CD14-positive monocyte (primary cell): ENCODE measurements at regions not wholly inside any gene's neighbourhood (a gene's known extent, or its start where the extent isn't known, plus 50 kb on each side); places are given as distances from the start of the nearest gene placed in this dataset.

ENCODE experiments used
- DNase-seq, 3 donors: peaks; one replicate each; pipeline ENCODE4 v3.0.0-alpha.2; 2011 to 2022
- H2AFZ ChIP-seq: 2 replicates; pipeline ENCODE4 v1.6.0; 2012; ENCODE audit warnings: mild to moderate bottlenecking, low read depth, low read length, inconsistent platforms; ENCODE audit not compliant: insufficient read depth, poor library complexity, severe bottlenecking
- H3K27ac ChIP-seq, 2 donors: 1 replicate in 1 of 2; 2 replicates in 1 of 2; pipeline ENCODE4 v1.5.1; 2012 to 2013; ENCODE audit warnings: low read length in 2 of 2, control low read depth in 1 of 2, inconsistent platforms in 1 of 2, low read depth in 1 of 2, mild to moderate bottlenecking in 1 of 2
- H3K27me3 ChIP-seq, 2 donors: one replicate each; pipeline versions ENCODE4 v1.6.0 to v1.6.1; 2011 to 2013; ENCODE audit warnings: low read length in 2 of 2; ENCODE audit not compliant: control insufficient read depth in 2 of 2, insufficient read depth in 2 of 2
- H3K36me3 ChIP-seq, 2 donors: replicated peaks in 1 of 2; 1 replicate in 1 of 2; 2 replicates in 1 of 2; pipeline versions ENCODE4 v1.5.1 to v1.6.1; 2012 to 2013; ENCODE audit warnings: low read length in 2 of 2, control low read depth in 1 of 2, inconsistent platforms in 1 of 2, mild to moderate bottlenecking in 1 of 2; ENCODE audit not compliant: insufficient read depth in 2 of 2, control insufficient read depth in 1 of 2
- H3K4me1 ChIP-seq, 2 donors: 1 replicate in 1 of 2; 2 replicates in 1 of 2; pipeline versions ENCODE4 v1.5.1 to v1.6.1; 2012 to 2013; ENCODE audit warnings: low read length in 2 of 2, control low read depth in 1 of 2, inconsistent platforms in 1 of 2, mild to moderate bottlenecking in 1 of 2, moderate library complexity in 1 of 2; ENCODE audit not compliant: insufficient read depth in 2 of 2, control insufficient read depth in 1 of 2
- H3K4me2 ChIP-seq: replicated peaks from 2 replicates; pipeline ENCODE3; 2012; ENCODE audit warnings: low read length, moderate library complexity, mild to moderate bottlenecking; ENCODE audit not compliant: poor library complexity, severe bottlenecking; ENCODE audit errors: extremely low read depth
- H3K4me3 ChIP-seq, 3 experiments: fragments of 200-600 bp in 1 of 3; sonication (generic) in 1 of 3; replicated peaks in 1 of 3; 1 replicate in 2 of 3; 2 replicates in 1 of 3; pipeline ENCODE4 v1.5.1; 2011 to 2013; ENCODE audit warnings: low read length in 3 of 3, mild to moderate bottlenecking in 3 of 3, control low read depth in 2 of 3, low read depth in 2 of 3, inconsistent platforms in 1 of 3, moderate library complexity in 1 of 3
- H3K79me2 ChIP-seq: 2 replicates; pipeline ENCODE4 v1.6.0; 2012; ENCODE audit warnings: mild to moderate bottlenecking, control low read depth, inconsistent platforms, low read length, moderate library complexity; ENCODE audit not compliant: insufficient read depth
- H3K9ac ChIP-seq: 2 replicates; pipeline ENCODE4 v1.6.0; 2017; ENCODE audit warnings: low read length, mild to moderate bottlenecking; ENCODE audit not compliant: insufficient read depth, poor library complexity, severe bottlenecking
- H3K9me3 ChIP-seq, 2 donors: replicated peaks in 1 of 2; 1 replicate in 1 of 2; 2 replicates in 1 of 2; pipeline versions ENCODE4 v1.5.1 to v1.6.1; 2012 to 2013; ENCODE audit warnings: low read length in 2 of 2, control low read depth in 1 of 2; ENCODE audit not compliant: control insufficient read depth in 1 of 2, insufficient read depth in 1 of 2
- H4K20me1 ChIP-seq: 2 replicates; pipeline ENCODE4 v1.6.0; 2012; ENCODE audit warnings: mild to moderate bottlenecking, low read length, control low read depth, moderate library complexity; ENCODE audit not compliant: insufficient read depth
- H3K27ac Mint-ChIP-seq, 7 donors: one replicate each; pipeline ENCODE4 v1.8.0; 2020; ENCODE audit warnings: mild to moderate bottlenecking in 7 of 7, mixed read lengths in 7 of 7, moderate library complexity in 6 of 7, inconsistent platforms in 2 of 7
- H3K27me3 Mint-ChIP-seq, 3 donors: one replicate each; pipeline ENCODE4 v1.8.0; 2021 to 2022; ENCODE audit warnings: low read depth in 3 of 3, mild to moderate bottlenecking in 3 of 3, mixed read lengths in 3 of 3, moderate library complexity in 3 of 3, inconsistent platforms in 1 of 3
- H3K36me3 Mint-ChIP-seq, 2 donors: one replicate each; pipeline ENCODE4 v1.8.0; 2020; ENCODE audit warnings: mixed read lengths in 2 of 2, inconsistent platforms in 1 of 2, mild to moderate bottlenecking in 1 of 2
- H3K4me1 Mint-ChIP-seq: one replicate; pipeline ENCODE4 v1.8.0; 2020; ENCODE audit warnings: mild to moderate bottlenecking, mixed read lengths
- H3K4me3 Mint-ChIP-seq, 2 donors: one replicate each; pipeline ENCODE4 v1.8.0; 2020; ENCODE audit warnings: mild to moderate bottlenecking in 2 of 2, mixed read lengths in 2 of 2, moderate library complexity in 1 of 2
- H3K9me3 Mint-ChIP-seq, 7 donors: one replicate each; pipeline ENCODE4 v1.8.0; 2020 to 2022; ENCODE audit warnings: mixed read lengths in 7 of 7, mild to moderate bottlenecking in 6 of 7, moderate library complexity in 6 of 7, inconsistent platforms in 2 of 7
- WGBS: methylation state at CpG from one replicate; pipeline ENCODE4 v1.1.5; 2013; ENCODE audit warnings: missing lambda C conversion rate; ENCODE audit not compliant: insufficient coverage; 5-methylcytosine and 5-hydroxymethylcytosine counted together
- intact Hi-C, 2 donors: fragments of 100-400 bp; cut with micrococcal nuclease; formaldehyde crosslinking; loops; one replicate each; pipeline versions ENCODE4 v1.15.0 to v1.15.1; 2023
- TF ChIP-seq, protein P1 (sequence below): fragments of 200-600 bp; IDR thresholded peaks from one replicate; pipeline ENCODE4 v1.8.0; 2022; ENCODE audit warnings: antibody characterized with exemption, mild to moderate bottlenecking

DNA sequence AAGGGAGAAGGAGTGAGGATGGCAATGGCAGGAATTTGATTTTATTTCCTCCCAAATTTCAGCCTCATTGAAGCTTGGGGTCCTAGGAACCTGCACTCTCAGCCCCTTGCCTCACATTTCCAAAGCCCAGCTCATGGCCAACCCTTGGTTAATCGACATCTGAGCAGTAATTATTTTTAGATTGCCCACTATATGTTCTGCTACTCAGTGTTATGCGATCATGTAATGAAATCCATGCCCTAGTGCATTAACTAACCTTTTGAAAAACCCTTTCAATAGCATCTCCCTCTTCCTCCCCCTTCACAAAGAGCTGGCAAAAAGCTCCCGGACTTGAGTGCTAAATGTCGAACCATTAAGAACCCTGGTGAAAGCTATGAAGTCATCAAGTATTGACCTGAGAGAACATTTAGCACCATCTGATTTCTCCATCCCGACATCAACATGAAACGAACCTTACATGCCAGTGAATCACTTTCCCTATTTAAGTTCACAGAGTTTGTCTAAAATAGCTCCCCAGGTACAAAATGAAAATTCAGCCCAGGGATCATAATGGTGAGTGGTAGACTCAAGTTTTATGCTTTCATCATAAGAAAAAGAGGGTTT is 59.2 kb upstream of the RPS6KA3 start:
- intact Hi-C loops, result no loop called here
- no peak overlapping the region for H3K27ac ChIP-seq
- H3K4me2 ChIP-seq, result no peak overlapping the region
- peaks cover 19% of the 10 kb centered on the region in 2 donors for H3K4me1 ChIP-seq
- Mint-ChIP-seq H3K27ac (no peak overlapping the region), H3K4me1 (peaks cover 21% of the 10 kb centered on the region), H3K9me3 (peaks cover 0 to 1% (median 0%) of the 10 kb centered on the region in 7 donors), H3K4me3 (no peak overlapping the region), H3K27me3 (peaks cover 0 to 5% (median 1%) of the 10 kb centered on the region in 3 donors), H3K36me3 (no peaks in the 10 kb centered on the region)
- DNase-seq, result no peak
- H3K9ac ChIP-seq, result no peak overlapping the region
- H3K79me2 ChIP-seq, result no peaks in the 10 kb centered on the region
- H3K36me3 ChIP-seq, result no peaks in the 10 kb centered on the region
- H3K9me3 ChIP-seq, result no peaks in the 10 kb centered on the region
- H3K4me3 ChIP-seq, result no peak overlapping the region
- peaks cover 0 to 2% of the 10 kb centered on the region in 2 donors for H3K27me3 ChIP-seq
- no peak overlapping the region for H2AFZ ChIP-seq
- TF ChIP-seq, protein P1, sequence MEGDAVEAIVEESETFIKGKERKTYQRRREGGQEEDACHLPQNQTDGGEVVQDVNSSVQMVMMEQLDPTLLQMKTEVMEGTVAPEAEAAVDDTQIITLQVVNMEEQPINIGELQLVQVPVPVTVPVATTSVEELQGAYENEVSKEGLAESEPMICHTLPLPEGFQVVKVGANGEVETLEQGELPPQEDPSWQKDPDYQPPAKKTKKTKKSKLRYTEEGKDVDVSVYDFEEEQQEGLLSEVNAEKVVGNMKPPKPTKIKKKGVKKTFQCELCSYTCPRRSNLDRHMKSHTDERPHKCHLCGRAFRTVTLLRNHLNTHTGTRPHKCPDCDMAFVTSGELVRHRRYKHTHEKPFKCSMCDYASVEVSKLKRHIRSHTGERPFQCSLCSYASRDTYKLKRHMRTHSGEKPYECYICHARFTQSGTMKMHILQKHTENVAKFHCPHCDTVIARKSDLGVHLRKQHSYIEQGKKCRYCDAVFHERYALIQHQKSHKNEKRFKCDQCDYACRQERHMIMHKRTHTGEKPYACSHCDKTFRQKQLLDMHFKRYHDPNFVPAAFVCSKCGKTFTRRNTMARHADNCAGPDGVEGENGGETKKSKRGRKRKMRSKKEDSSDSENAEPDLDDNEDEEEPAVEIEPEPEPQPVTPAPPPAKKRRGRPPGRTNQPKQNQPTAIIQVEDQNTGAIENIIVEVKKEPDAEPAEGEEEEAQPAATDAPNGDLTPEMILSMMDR, result no peak
- no peaks in the 10 kb centered on the region for H4K20me1 ChIP-seq
- WGBS, result 86% methylated on average over 1 of the region's 6 CpGs

- H3K4me3 ChIP-seq, result no peak overlapping the region
- Mint-ChIP-seq H3K4me1 (peaks cover 42% of the 10 kb centered on the region), H3K27me3 (peaks cover 0 to 5% (median 1%) of the 10 kb centered on the region in 3 donors), H3K4me3 (peak overlapping the region; percentile 18 to 58), H3K9me3 (peaks cover 0 to 1% (median 0%) of the 10 kb centered on the region in 7 donors), H3K27ac (peak overlapping the region; percentile 65 to 91 (median 70)), H3K36me3 (no peaks in the 10 kb centered on the region)
- H3K9me3 ChIP-seq, result no peaks in the 10 kb centered on the region
- H3K27ac ChIP-seq, result peak overlapping the region in 1 of 2 donors; percentile 21
- 75% methylated on average over 1 of the region's 5 CpGs for WGBS
- no peaks in the 10 kb centered on the region for H4K20me1 ChIP-seq
- no peak overlapping the region for H3K9ac ChIP-seq
- no peaks in the 10 kb centered on the region for H3K36me3 ChIP-seq
- no peaks in the 10 kb centered on the region for H3K79me2 ChIP-seq
- H2AFZ ChIP-seq, result no peak overlapping the region
- DNase-seq, result no peak
- H3K27me3 ChIP-seq, result peaks cover 0 to 2% of the 10 kb centered on the region in 2 donors
- intact Hi-C loops, result no loop called here
- H3K4me2 ChIP-seq, result peak overlapping the region; percentile 12
- peaks cover 33 to 38% of the 10 kb centered on the region in 2 donors for H3K4me1 ChIP-seq
- TF ChIP-seq, protein P1, result no peak
Observed at GRCh38 chrX:20322887-20323286, 56.2 kb upstream of the RPS6KA3 start.
